IMR-90 (cell line): ENCODE measurements at regions not wholly inside any gene's neighbourhood (a gene's known extent, or its start where the extent isn't known, plus 50 kb on each side); places are given as distances from the start of the nearest gene placed in this dataset.

ENCODE experiments used
- BHLHE40 ChIP-seq: fragments of 150-350 bp; IDR thresholded peaks from 2 replicates; pipeline ENCODE4 v1.6.1; 2016; ENCODE audit warnings: mild to moderate bottlenecking, low read depth, low read length
- CEBPB ChIP-seq: IDR thresholded peaks from 2 replicates; pipeline ENCODE4 v1.6.1; 2012; ENCODE audit warnings: low read depth, low read length, improper control_type of control experiment
- FOS ChIP-seq: fragments of 150-350 bp; IDR thresholded peaks from 2 replicates; pipeline ENCODE4 v1.6.1; 2016; ENCODE audit warnings: low read depth, low read length
- MAFK ChIP-seq: IDR thresholded peaks from 2 replicates; pipeline ENCODE4 v1.6.1; 2012; ENCODE audit warnings: low read depth, low read length, improper control_type of control experiment
- POLR2A ChIP-seq: IDR thresholded peaks from 2 replicates; pipeline ENCODE4 v1.6.1; 2012; ENCODE audit warnings: mild to moderate bottlenecking, low read depth, low read length
- RAD21 ChIP-seq: IDR thresholded peaks from 2 replicates; pipeline ENCODE4 v1.6.1; 2012; ENCODE audit warnings: low read length, improper control_type of control experiment
- RCOR1 ChIP-seq: IDR thresholded peaks from 2 replicates; pipeline ENCODE4 v1.6.1; 2012; ENCODE audit warnings: mild to moderate bottlenecking, low read length, improper control_type of control experiment; ENCODE audit not compliant: insufficient replicate concordance
- RFX5 ChIP-seq: IDR thresholded peaks from 2 replicates; pipeline ENCODE4 v1.8.0; 2012; ENCODE audit warnings: low read depth, mild to moderate bottlenecking, low read length, moderate library complexity
- SMC3 ChIP-seq: fragments of 150-350 bp; IDR thresholded peaks from 2 replicates; pipeline ENCODE4 v1.6.1; 2016; ENCODE audit warnings: low read depth, mild to moderate bottlenecking, antibody characterized with exemption, low read length, moderate library complexity
- TF ChIP-seq, protein P1 (sequence below): conservative IDR thresholded peaks from 2 replicates; pipeline ENCODE4 v1.5.1; 2012; ENCODE audit warnings: mild to moderate bottlenecking, low read depth, low read length, improper control_type of control experiment
- TF ChIP-seq, protein P2 (sequence below): fragments of 150-350 bp; IDR thresholded peaks from 2 replicates; pipeline ENCODE4 v1.6.1; 2017; ENCODE audit warnings: mild to moderate bottlenecking, antibody characterized with exemption, low read length, low read depth
- TF ChIP-seq, protein P3 (sequence below): fragments of 150-350 bp; IDR thresholded peaks from 2 replicates; pipeline ENCODE4 v1.6.1; 2016; ENCODE audit warnings: low read depth, mild to moderate bottlenecking, low read length, moderate library complexity, borderline replicate concordance

DNA sequence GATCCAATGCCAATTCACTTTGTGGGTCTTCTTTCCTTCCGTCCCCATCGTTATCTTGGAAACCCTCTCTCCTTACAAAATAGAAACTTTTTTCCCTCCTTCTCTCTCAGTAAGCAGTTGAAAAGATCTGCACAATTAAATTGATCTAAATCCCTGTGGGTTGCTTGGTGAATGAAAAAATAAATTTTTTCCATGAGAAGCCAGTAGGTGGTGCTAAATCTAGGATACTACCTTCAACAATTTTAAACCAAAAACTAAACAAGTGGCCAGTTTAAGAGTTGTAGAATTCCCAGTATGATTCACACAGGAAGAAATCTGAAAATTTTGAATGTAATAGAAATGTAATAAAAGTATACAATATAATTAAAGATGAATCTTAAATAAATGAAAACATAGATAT, 990.3 kb upstream of the ZNF722 start:
- TF ChIP-seq MAFK (no peak), SMC3 (no peak), POLR2A (no peak), RFX5 (no peak), RCOR1 (no peak), RAD21 (no peak), CEBPB (no peak), BHLHE40 (no peak), FOS (no peak)
- TF ChIP-seq, protein P1, sequence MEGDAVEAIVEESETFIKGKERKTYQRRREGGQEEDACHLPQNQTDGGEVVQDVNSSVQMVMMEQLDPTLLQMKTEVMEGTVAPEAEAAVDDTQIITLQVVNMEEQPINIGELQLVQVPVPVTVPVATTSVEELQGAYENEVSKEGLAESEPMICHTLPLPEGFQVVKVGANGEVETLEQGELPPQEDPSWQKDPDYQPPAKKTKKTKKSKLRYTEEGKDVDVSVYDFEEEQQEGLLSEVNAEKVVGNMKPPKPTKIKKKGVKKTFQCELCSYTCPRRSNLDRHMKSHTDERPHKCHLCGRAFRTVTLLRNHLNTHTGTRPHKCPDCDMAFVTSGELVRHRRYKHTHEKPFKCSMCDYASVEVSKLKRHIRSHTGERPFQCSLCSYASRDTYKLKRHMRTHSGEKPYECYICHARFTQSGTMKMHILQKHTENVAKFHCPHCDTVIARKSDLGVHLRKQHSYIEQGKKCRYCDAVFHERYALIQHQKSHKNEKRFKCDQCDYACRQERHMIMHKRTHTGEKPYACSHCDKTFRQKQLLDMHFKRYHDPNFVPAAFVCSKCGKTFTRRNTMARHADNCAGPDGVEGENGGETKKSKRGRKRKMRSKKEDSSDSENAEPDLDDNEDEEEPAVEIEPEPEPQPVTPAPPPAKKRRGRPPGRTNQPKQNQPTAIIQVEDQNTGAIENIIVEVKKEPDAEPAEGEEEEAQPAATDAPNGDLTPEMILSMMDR: no peak
- TF ChIP-seq, protein P2, sequence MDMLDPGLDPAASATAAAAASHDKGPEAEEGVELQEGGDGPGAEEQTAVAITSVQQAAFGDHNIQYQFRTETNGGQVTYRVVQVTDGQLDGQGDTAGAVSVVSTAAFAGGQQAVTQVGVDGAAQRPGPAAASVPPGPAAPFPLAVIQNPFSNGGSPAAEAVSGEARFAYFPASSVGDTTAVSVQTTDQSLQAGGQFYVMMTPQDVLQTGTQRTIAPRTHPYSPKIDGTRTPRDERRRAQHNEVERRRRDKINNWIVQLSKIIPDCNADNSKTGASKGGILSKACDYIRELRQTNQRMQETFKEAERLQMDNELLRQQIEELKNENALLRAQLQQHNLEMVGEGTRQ: no peak
- TF ChIP-seq, protein P3, sequence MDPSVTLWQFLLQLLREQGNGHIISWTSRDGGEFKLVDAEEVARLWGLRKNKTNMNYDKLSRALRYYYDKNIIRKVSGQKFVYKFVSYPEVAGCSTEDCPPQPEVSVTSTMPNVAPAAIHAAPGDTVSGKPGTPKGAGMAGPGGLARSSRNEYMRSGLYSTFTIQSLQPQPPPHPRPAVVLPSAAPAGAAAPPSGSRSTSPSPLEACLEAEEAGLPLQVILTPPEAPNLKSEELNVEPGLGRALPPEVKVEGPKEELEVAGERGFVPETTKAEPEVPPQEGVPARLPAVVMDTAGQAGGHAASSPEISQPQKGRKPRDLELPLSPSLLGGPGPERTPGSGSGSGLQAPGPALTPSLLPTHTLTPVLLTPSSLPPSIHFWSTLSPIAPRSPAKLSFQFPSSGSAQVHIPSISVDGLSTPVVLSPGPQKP: no peak
